ENCODE measurements at regions not wholly inside any gene's neighbourhood (a gene's known extent, or its start where the extent isn't known, plus 50 kb on each side); places are given as distances from the start of the nearest gene placed in this dataset.

DNA sequence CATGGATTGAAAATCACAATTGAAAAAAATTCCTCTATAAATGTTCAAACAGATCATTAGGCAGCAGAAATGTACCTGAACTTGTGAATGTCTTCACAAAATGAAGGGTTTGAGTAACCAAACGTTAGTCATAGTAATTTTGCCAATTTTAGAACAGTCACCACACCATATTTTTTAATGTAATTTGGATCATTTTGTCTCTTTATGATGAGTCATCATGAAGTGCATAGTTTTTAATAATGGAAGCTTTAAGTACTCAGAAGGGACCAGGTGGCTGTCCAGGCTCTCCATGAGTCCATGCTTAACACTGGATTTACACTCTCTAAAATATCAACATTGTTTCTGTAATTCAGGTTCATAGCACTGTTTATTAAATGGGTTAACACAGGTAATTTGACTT lies 219.2 kb downstream of the ETV1 start:
- no TSS peak for BruUV-seq (replicated peaks)
- 0 out of 2 replicates have a peak, but pooled peaks cover 4% of the 10 kb centered on the region for H3K9me3 ChIP-seq (ENCODE audit: low read length)
- no peak for DNase-seq (ENCODE audit: low spot score)
- H4K20me1 ChIP-seq (ENCODE audit: insufficient read depth, low read length) = no peaks in the 10 kb centered on the region
- H3K4me2 ChIP-seq (ENCODE audit: low read length) = no peak overlapping the region
- no peaks in the 10 kb centered on the region for H3K4me1 ChIP-seq (ENCODE audit: insufficient read depth, low read length, poor library complexity, severe bottlenecking)
- no peak overlapping the region for H3K27ac ChIP-seq (ENCODE audit: low read depth, low read length, poor library complexity, severe bottlenecking)
- TF ChIP-seq, protein P1, sequence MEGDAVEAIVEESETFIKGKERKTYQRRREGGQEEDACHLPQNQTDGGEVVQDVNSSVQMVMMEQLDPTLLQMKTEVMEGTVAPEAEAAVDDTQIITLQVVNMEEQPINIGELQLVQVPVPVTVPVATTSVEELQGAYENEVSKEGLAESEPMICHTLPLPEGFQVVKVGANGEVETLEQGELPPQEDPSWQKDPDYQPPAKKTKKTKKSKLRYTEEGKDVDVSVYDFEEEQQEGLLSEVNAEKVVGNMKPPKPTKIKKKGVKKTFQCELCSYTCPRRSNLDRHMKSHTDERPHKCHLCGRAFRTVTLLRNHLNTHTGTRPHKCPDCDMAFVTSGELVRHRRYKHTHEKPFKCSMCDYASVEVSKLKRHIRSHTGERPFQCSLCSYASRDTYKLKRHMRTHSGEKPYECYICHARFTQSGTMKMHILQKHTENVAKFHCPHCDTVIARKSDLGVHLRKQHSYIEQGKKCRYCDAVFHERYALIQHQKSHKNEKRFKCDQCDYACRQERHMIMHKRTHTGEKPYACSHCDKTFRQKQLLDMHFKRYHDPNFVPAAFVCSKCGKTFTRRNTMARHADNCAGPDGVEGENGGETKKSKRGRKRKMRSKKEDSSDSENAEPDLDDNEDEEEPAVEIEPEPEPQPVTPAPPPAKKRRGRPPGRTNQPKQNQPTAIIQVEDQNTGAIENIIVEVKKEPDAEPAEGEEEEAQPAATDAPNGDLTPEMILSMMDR (conservative IDR thresholded peaks at IDR 0.05; ENCODE audit: low read length) = no peak
- TF ChIP-seq EZH2phosphoT487 (IDR thresholded peaks at IDR 0.05; ENCODE audit: borderline replicate concordance, low read depth, low read length) = no peak
- intact Hi-C loops (cut with micrococcal nuclease; ENCODE audit: unreplicated experiment) = no loop called here
- H3K4me3 ChIP-seq (ENCODE audit: low read depth, low read length, poor library complexity, severe bottlenecking) = no peak overlapping the region
- ChIA-PET POLR2A (no interaction called here), CTCF (ENCODE audit: unreplicated experiment) (no interaction called here)
- H3K9me2 ChIP-seq (ENCODE audit: insufficient read depth, low read length) = no peaks in the 10 kb centered on the region
- no peaks in the 10 kb centered on the region for H3K79me2 ChIP-seq (ENCODE audit: insufficient read depth, low read depth, low read length)
- H2AFZ ChIP-seq (ENCODE audit: low read length) = no peak overlapping the region
- H3K36me3 ChIP-seq (ENCODE audit: insufficient read depth, low read length) = no peaks in the 10 kb centered on the region

DNA sequence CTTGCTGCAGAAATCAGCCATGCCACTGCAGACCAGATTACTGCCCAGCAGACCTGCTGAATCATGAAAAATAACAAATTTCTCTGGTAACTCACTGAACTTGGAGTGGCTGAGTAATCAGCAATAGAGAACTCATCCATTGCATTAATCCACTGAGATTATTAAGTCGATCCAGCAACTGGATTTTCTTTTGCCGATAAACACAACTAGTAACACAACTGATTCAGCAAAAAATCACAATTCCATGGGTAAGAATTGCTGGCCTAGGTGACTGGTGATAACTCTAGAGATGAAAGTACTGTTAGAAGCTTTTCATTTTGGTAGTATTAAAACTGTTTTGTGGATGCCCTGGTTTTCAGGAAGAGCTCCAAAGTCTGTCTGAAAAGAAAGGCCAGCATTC lies 214.5 kb downstream of the ETV1 start:
- no TSS peak for BruUV-seq (replicated peaks)
- H3K36me3 ChIP-seq (ENCODE audit: insufficient read depth, low read length) = no peaks in the 10 kb centered on the region
- ChIA-PET CTCF (ENCODE audit: unreplicated experiment) (no interaction called here), POLR2A (no interaction called here)
- intact Hi-C loops (cut with micrococcal nuclease; ENCODE audit: unreplicated experiment) = no loop called here
- H2AFZ ChIP-seq (ENCODE audit: low read length) = no peak overlapping the region
- no peaks in the 10 kb centered on the region for H3K9me2 ChIP-seq (ENCODE audit: insufficient read depth, low read length)
- H3K4me3 ChIP-seq (ENCODE audit: low read depth, low read length, poor library complexity, severe bottlenecking) = no peak overlapping the region
- DNase-seq (ENCODE audit: low spot score) = no peak
- H3K9me3 ChIP-seq (ENCODE audit: low read length) = 0 out of 2 replicates have a peak, but pooled peaks cover 4% of the 10 kb centered on the region
- H3K79me2 ChIP-seq (ENCODE audit: insufficient read depth, low read depth, low read length) = no peaks in the 10 kb centered on the region
- H3K4me1 ChIP-seq (ENCODE audit: insufficient read depth, low read length, poor library complexity, severe bottlenecking) = no peaks in the 10 kb centered on the region
- no peak overlapping the region for H3K27ac ChIP-seq (ENCODE audit: low read depth, low read length, poor library complexity, severe bottlenecking)
- H4K20me1 ChIP-seq (ENCODE audit: insufficient read depth, low read length) = no peaks in the 10 kb centered on the region
- no peak overlapping the region for H3K4me2 ChIP-seq (ENCODE audit: low read length)
- TF ChIP-seq EZH2phosphoT487 (IDR thresholded peaks at IDR 0.05; ENCODE audit: borderline replicate concordance, low read depth, low read length) = no peak
- TF ChIP-seq, protein P1 (conservative IDR thresholded peaks at IDR 0.05; ENCODE audit: low read length) = no peak

DNA sequence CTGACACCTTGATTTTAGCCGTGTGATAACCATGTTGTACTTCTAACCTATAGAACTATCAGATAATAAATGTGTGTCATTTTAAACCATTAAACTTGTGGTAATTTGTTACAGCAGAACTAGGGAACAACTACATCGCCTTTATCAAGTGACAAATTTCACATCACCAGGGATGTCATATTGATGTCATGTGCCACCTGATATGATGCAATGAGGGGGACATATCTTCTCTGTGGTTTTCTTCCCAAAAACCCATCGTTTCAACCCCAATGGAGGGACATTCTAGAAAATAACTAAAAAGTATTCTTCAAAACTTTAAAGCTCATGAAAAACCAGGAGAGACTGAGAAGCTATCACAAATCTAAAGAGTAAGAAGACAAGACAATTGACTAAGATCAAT lies 212.2 kb downstream of the ETV1 start:
- Histone ChIP-seq H3K79me2 (ENCODE audit: insufficient read depth, low read depth, low read length) (no peaks in the 10 kb centered on the region), H3K4me2 (ENCODE audit: low read length) (no peak overlapping the region), H3K9me3 (ENCODE audit: low read length) (0 out of 2 replicates have a peak, but pooled peaks cover 4% of the 10 kb centered on the region), H3K27ac (ENCODE audit: low read depth, low read length, poor library complexity, severe bottlenecking) (no peak overlapping the region), H4K20me1 (ENCODE audit: insufficient read depth, low read length) (no peaks in the 10 kb centered on the region), H3K4me1 (ENCODE audit: insufficient read depth, low read length, poor library complexity, severe bottlenecking) (no peaks in the 10 kb centered on the region), H3K4me3 (ENCODE audit: low read depth, low read length, poor library complexity, severe bottlenecking) (no peak overlapping the region), H3K9me2 (ENCODE audit: insufficient read depth, low read length) (no peaks in the 10 kb centered on the region), H3K36me3 (ENCODE audit: insufficient read depth, low read length) (no peaks in the 10 kb centered on the region), H2AFZ (ENCODE audit: low read length) (no peak overlapping the region)
- DNase-seq (ENCODE audit: low spot score) = no peak
- ChIA-PET CTCF (ENCODE audit: unreplicated experiment) (no interaction called here), POLR2A (interaction anchor here (0.5 kb wide), 1 partner anchor 9 kb away, joined by 4 read pairs; no protein-coding TSS in a partner anchor)
- TF ChIP-seq, protein P1 (conservative IDR thresholded peaks at IDR 0.05; ENCODE audit: low read length) = no peak
- no peak for TF ChIP-seq EZH2phosphoT487 (IDR thresholded peaks at IDR 0.05; ENCODE audit: borderline replicate concordance, low read depth, low read length)
- no TSS peak for BruUV-seq (replicated peaks)
- intact Hi-C loops (cut with micrococcal nuclease; ENCODE audit: unreplicated experiment) = no loop called here

Data from OCI-LY7 (cell line).